OCI-LY7 (cell line): ENCODE measurements at regions not wholly inside any gene's neighbourhood (a gene's known extent, or its start where the extent isn't known, plus 50 kb on each side); places are given as distances from the start of the nearest gene placed in this dataset.

Experiments used
- BruUV-seq: library from RNA; stranded (reverse); fragments of 400-500 nt; replicated peaks from 2 replicates; lab custom pipeline; 2021; lab: Mats Ljungman, UMichigan
- CTCF ChIA-PET: fragments of 300-600 bp; sonication (Branson Sonifier 250); formaldehyde crosslinking; loops from one replicate; lab custom pipeline; 2022; ENCODE audit warnings: antibody characterized with exemption; ENCODE audit not compliant: unreplicated experiment; lab: Charles Lee
- POLR2A ChIA-PET: fragments of 300-600 bp; sonication (Branson Sonifier 250); formaldehyde crosslinking; loops from one replicate; lab custom pipeline; 2022; ENCODE audit warnings: antibody characterized with exemption; lab: Charles Lee
- DNase-seq: peaks from one replicate; pipeline ENCODE4 v3.0.0-alpha.2; 2015; ENCODE audit warnings: low spot score
- H2AFZ ChIP-seq: fragments of 200-600 bp; sonication (generic), shearing (Covaris generic); 2 replicates; pipeline ENCODE4 v1.6.1; 2014; ENCODE audit warnings: mild to moderate bottlenecking, antibody characterized with exemption, low read length, moderate library complexity
- H3K27ac ChIP-seq: fragments of 200-600 bp; sonication (generic); 2 replicates; pipeline ENCODE4 v1.5.1; 2014; ENCODE audit warnings: mixed run types, low read depth, mild to moderate bottlenecking, moderate library complexity, low read length, inconsistent platforms; ENCODE audit not compliant: poor library complexity, severe bottlenecking
- H3K36me3 ChIP-seq: fragments of 200-600 bp; sonication (generic); 2 replicates; pipeline ENCODE4 v1.6.1; 2014; ENCODE audit warnings: mild to moderate bottlenecking, antibody characterized with exemption, low read length, moderate library complexity, mixed read lengths; ENCODE audit not compliant: insufficient read depth
- H3K4me1 ChIP-seq: fragments of 200-600 bp; sonication (generic); 2 replicates; pipeline ENCODE4 v1.5.1; 2014; ENCODE audit warnings: mild to moderate bottlenecking, low read length; ENCODE audit not compliant: insufficient read depth, poor library complexity, severe bottlenecking
- H3K4me2 ChIP-seq: fragments of 200-600 bp; sonication (generic); 2 replicates; pipeline ENCODE4 v1.6.1; 2014; ENCODE audit warnings: mild to moderate bottlenecking, low read length
- H3K4me3 ChIP-seq: fragments of 200-600 bp; sonication (generic); 2 replicates; pipeline ENCODE4 v1.5.1; 2014; ENCODE audit warnings: mild to moderate bottlenecking, low read depth, low read length; ENCODE audit not compliant: poor library complexity, severe bottlenecking
- H3K79me2 ChIP-seq: fragments of 200-600 bp; sonication (generic); 2 replicates; pipeline ENCODE4 v1.6.1; 2016; ENCODE audit warnings: low read depth, mild to moderate bottlenecking, low read length, moderate library complexity, mixed read lengths; ENCODE audit not compliant: insufficient read depth
- H3K9me2 ChIP-seq: fragments of 200-600 bp; sonication (generic); 2 replicates; pipeline ENCODE4 v1.6.1; 2016; ENCODE audit warnings: mild to moderate bottlenecking, low read length, mixed read lengths; ENCODE audit not compliant: insufficient read depth
- H3K9me3 ChIP-seq: fragments of 200-600 bp; sonication (generic); 2 replicates; pipeline ENCODE4 v1.6.1; 2014; ENCODE audit warnings: mild to moderate bottlenecking, mixed run types, low read length, mixed read lengths
- H4K20me1 ChIP-seq: fragments of 200-600 bp; sonication (generic); 2 replicates; pipeline ENCODE4 v1.6.1; 2014; ENCODE audit warnings: mild to moderate bottlenecking, antibody characterized with exemption, low read length, moderate library complexity, mixed read lengths; ENCODE audit not compliant: insufficient read depth
- CTCF ChIP-seq: fragments of 200-600 bp; sonication (generic); conservative IDR thresholded peaks from 2 replicates; pipeline ENCODE4 v1.5.1; 2014; ENCODE audit warnings: mild to moderate bottlenecking, antibody characterized with exemption, low read length, moderate library complexity, mixed read lengths
- EZH2phosphoT487 ChIP-seq: fragments of 200-600 bp; sonication (generic); IDR thresholded peaks from 2 replicates; pipeline ENCODE4 v1.6.1; 2018; ENCODE audit warnings: low read depth, borderline replicate concordance, mild to moderate bottlenecking, mixed run types, antibody characterized with exemption, low read length, moderate library complexity, mixed read lengths
- intact Hi-C: fragments of 100-400 bp; cut with micrococcal nuclease; formaldehyde crosslinking; loops from one replicate; pipeline ENCODE4 v1.10.0; 2022; ENCODE audit not compliant: unreplicated experiment

GRCh38 chr12:58283553-58283952 lies 342.2 kb downstream of the ATP23 start:
- TF ChIP-seq EZH2phosphoT487 (no peak), CTCF (no peak)
- POLR2A ChIA-PET: no interaction called here
- no peaks in the 10 kb centered on the region for H3K36me3 ChIP-seq
- CTCF ChIA-PET: no interaction called here
- no peak overlapping the region for H3K4me2 ChIP-seq
- no peak overlapping the region for H3K27ac ChIP-seq
- no peaks in the 10 kb centered on the region for H4K20me1 ChIP-seq
- 0 out of 2 replicates have a peak, but pooled peaks cover 2% of the 10 kb centered on the region for H3K9me3 ChIP-seq
- H2AFZ ChIP-seq: no peak overlapping the region
- H3K9me2 ChIP-seq: no peaks in the 10 kb centered on the region
- DNase-seq: no peak
- intact Hi-C loops: no loop called here
- no TSS peak for BruUV-seq
- H3K4me3 ChIP-seq: no peak overlapping the region
- H3K79me2 ChIP-seq: no peaks in the 10 kb centered on the region
- no peaks in the 10 kb centered on the region for H3K4me1 ChIP-seq

- Histone ChIP-seq H3K9me2 (no peaks in the 10 kb centered on the region), H3K4me3 (no peak overlapping the region), H3K79me2 (no peaks in the 10 kb centered on the region), H4K20me1 (no peaks in the 10 kb centered on the region), H3K27ac (no peak overlapping the region), H3K4me1 (no peaks in the 10 kb centered on the region), H2AFZ (no peak overlapping the region), H3K36me3 (no peaks in the 10 kb centered on the region), H3K4me2 (no peak overlapping the region), H3K9me3 (no peaks in the 10 kb centered on the region)
- DNase-seq: no peak
- no TSS peak for BruUV-seq
- ChIA-PET CTCF (interaction anchor here (0.6 kb wide), 1 partner anchor 435 kb away, joined by 3 read pairs; no protein-coding TSS in a partner anchor), POLR2A (interaction anchor here (0.8 kb wide), 1 partner anchor 19 kb away, joined by 3 read pairs; no protein-coding TSS in a partner anchor)
- TF ChIP-seq CTCF: no peak
- intact Hi-C loops: no loop called here
Observed at GRCh38 chr12:58285551-58285950, 344.2 kb downstream of the ATP23 start.

- intact Hi-C loops: no loop called here
- BruUV-seq: no TSS peak
- CTCF ChIA-PET: no interaction called here
Observed at GRCh38 chr12:58286353-58286752, 345.0 kb downstream of the ATP23 start.

More at GRCh38 chr12:58286353-58286752, 345.0 kb downstream of the ATP23 start:
- no peaks in the 10 kb centered on the region for H3K9me2 ChIP-seq
- POLR2A ChIA-PET: no interaction called here
- H3K4me2 ChIP-seq: no peak overlapping the region
- no peak overlapping the region for H3K27ac ChIP-seq
- TF ChIP-seq CTCF (no peak), EZH2phosphoT487 (no peak)
- no peaks in the 10 kb centered on the region for H3K9me3 ChIP-seq
- H3K4me3 ChIP-seq: no peak overlapping the region
- no peaks in the 10 kb centered on the region for H3K79me2 ChIP-seq
- DNase-seq: no peak
- H3K36me3 ChIP-seq: no peaks in the 10 kb centered on the region
- H4K20me1 ChIP-seq: no peaks in the 10 kb centered on the region
- no peak overlapping the region for H2AFZ ChIP-seq
- H3K4me1 ChIP-seq: no peaks in the 10 kb centered on the region
